Stimulated activated CD4-positive, alpha-beta T cell treated with anti-CD3 and anti-CD28 coated beads, Interleukin-4, amount 100 ng/mL, for 4 hours (primary cell): ENCODE measurements at regions not wholly inside any gene's neighbourhood (a gene's known extent, or its start where the extent isn't known, plus 50 kb on each side); places are given as distances from the start of the nearest gene placed in this dataset.

ENCODE experiments used
- DNase-seq, 2 experiments: peaks; one replicate each; pipeline ENCODE4 v3.0.0-alpha.2; 2020

- no peak for DNase-seq
Measured at GRCh38 chr13:39167018-39167417, 128.8 kb downstream of the NHLRC3 start.

GRCh38 chr13:39170711-39171110 is 132.5 kb downstream of the NHLRC3 start:
- DNase-seq, result no peak

DNA sequence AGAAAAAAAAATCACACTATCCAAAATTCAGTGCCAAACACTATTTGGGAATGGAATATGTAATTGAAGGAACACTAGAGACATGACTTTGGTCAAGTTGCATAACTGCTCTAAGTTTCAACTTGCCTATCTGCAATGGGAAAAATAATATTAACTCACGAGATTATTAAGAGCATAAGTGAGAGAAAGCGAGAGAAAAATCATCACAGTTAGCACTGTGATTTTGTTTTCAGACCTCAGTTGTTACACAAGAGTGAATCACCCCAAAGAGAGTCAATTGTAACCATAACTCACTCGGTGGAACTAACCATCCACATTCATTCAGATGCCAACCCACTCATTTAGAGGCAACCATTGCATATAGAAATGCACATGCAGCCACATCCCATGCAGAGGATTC is 147.1 kb downstream of the NHLRC3 start:
- no peak for DNase-seq

- no peak for DNase-seq
Measured at GRCh38 chr13:39186205-39186875, 148.1 kb downstream of the NHLRC3 start.

DNA sequence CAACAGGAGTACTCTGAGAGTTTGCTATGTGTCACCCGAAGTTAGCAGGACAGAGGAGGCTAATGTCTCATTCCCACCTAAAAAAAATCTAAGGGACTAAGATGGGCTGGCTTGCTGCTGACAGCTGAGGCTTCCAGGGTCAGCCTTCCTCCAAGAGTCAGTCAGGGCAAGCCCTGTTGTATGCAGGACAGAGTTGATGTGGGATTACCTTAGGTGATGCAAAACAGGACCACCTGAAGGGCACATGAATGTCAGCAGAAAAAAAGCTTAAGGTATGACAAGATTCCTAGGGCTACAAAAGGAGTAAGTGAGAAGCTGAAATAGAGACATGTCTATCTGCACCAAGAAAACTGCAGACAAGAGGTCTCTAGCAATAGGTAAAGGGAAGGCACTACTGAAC is 151.5 kb downstream of the NHLRC3 start:
- no peak for DNase-seq

- no peak for DNase-seq
Measured at GRCh38 chr13:39196965-39197646, 158.8 kb downstream of the NHLRC3 start.

DNA sequence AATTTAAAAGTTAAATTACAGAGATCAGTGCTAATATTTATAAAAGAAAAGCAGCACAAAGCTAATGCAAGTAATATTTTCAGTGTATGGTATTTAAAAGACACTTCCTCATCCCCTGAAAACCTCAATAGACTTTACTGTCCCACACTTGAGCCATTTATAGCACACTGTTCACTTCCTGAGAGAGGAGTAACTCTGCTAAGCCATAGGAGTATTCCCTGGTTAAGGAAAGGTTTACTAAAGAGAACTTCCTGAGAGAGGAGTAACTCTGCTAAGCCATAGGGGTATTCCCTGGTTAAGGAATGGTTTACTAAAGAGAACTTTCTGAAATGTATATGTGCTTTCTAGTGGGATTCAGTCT is 159.4 kb downstream of the NHLRC3 start:
- DNase-seq, result no peak

GRCh38 chr13:39200249-39200910 is 162.1 kb downstream of the NHLRC3 start:
- no peak for DNase-seq

DNA sequence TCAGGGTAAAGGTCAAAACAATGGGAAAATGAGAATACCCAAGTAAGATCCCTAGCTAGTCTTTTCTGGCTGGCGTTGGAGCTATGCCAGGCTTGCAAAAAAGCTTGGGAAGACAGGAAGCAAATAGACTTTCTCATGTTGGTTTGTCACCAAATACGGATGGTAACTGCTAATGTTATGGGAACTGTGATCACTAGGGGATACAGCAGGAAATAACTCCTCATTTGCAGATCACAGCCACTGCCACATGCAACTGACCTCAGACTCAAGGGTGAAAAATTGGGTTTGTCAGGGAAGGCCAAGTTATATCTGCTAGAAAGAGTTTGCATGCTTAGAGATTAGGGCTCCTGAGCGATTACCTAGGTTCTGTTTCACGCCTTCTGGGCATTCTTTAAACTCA is 162.9 kb downstream of the NHLRC3 start:
- no peak for DNase-seq

DNA sequence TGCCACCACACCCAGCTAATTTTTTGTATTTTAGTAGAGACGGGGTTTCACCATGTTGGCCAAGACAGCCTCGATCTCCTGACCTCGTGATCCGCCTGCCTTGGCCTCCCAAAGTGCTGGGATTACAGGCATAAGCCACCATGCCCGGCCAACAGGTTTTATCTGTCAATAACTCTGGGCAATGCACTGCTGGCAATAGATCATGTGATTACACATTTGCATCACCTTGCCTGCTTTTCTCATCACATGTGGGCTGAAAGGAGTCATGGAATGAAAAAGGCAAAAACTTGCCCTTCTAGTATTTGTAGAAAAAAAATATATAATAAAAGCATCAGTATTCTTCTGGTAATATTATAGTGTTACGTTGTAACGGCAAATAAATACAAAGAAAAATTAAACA is 164.5 kb downstream of the NHLRC3 start:
- DNase-seq, result no peak

DNA sequence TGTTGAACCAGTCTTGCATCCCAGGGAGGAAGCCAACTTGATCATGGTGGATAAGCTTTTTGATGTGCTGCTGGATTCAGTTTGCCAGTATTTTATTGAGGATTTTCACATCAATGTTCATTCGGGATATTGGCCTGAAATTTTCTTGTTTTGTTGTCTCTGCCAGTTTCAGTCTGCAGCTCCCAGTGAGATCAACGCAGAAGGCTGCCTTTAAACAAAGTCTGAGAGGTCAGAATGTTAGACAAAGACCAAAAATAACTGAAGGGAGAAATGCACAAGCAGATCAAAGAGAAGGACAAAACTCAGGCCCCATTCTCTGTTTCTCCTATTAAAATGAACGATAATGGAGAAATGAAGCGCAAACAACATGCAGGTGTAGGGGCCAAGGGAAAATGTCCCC is 170.4 kb downstream of the NHLRC3 start:
- DNase-seq, result no peak

GRCh38 chr13:39209731-39210531 is 171.7 kb downstream of the NHLRC3 start:
- no peak for DNase-seq

GRCh38 chr13:39210961-39211534 is 172.8 kb downstream of the NHLRC3 start:
- DNase-seq, result no peak

GRCh38 chr13:39215971-39216370 is 177.7 kb downstream of the NHLRC3 start:
- DNase-seq, result no peak

GRCh38 chr13:39217471-39217870 is 179.2 kb downstream of the NHLRC3 start:
- DNase-seq, result no peak

DNA sequence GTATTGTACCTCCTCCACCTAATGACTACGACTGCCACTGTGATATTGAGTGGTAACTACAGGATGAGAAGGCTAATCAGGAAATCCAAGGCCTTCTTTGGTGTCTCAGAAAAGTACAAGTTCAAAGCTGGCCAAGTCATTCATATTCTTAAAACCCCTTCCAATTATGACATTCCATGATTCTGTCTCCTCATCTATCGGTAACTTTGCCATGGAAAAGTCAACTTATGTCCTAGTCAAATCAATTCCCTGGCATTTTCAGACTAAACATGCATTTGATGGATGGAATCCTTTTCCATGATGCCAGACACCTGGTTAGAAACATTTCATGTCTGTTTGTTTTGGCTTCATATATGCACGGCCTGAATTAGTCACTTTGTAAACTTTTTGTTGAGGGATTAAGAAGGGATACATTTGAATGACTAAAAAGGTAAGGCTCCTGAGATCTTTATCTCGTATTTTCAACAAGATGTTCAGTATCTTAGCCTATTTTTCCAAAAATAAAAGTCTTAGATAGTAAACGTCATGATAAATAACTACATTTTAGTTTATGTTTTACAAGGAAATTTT is 186.5 kb downstream of the NHLRC3 start:
- DNase-seq, result no peak

GRCh38 chr13:39225860-39226259 is 187.6 kb downstream of the NHLRC3 start:
- no peak for DNase-seq

- no peak for DNase-seq
Measured at GRCh38 chr13:39226359-39226758, 188.1 kb downstream of the NHLRC3 start.

GRCh38 chr13:39232401-39232980 is 194.2 kb downstream of the NHLRC3 start:
- DNase-seq, result no peak

DNA sequence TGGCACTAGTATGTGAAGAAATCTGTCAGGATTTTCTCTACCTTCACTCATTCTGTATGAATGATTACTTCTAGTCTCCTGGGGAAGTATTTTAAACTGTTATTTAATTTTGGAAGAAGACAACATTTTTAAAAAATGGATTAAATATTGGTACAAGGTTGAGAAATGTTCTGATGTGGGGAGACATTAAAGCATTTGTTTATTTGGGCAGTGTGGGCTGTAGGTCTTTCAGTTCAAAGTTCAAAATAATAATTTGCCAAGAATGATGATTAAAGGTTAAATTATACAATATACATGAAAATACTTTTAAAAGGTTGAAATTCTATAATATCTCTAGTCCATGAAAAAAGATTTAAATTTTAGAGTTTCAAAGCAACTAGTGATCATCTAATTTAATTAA is 194.7 kb downstream of the NHLRC3 start:
- DNase-seq, result no peak

- DNase-seq, result no peak
Measured at GRCh38 chr13:39233519-39233918, 195.3 kb downstream of the NHLRC3 start.

DNA sequence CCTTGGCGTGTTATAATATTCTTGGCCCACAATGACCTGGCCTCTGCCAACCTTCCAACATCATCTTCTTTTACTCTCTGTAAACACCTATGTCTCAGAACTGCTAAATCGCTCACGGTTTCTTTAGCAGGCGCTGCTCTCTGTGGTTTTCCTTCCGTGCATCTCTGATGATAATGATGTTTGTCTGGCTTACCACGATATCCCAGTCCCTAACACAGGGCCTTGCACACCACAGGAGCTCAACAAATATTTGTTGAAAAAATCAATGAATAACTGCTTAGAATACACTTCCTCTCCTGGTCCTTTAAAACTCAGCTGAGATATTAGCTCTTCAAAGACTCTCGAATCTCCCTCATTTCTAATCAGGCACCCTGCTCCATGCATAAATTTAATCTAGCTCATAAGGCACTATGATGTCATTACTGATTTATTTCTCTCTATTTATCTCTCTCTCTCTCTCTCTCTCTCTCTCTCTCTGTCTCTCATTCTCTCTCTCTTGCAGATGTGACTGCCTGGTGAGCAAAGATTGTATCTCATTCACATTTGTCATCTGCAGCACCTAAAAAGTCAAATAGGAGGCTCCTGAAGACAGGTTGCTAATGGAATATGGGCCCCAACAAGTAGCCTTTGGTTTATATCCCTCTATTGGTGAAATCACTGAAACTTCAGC is 206.4 kb downstream of the NHLRC3 start:
- DNase-seq, result no peak
